HepG2 (cell line): ENCODE measurements at regions not wholly inside any gene's neighbourhood (a gene's known extent, or its start where the extent isn't known, plus 50 kb on each side); places are given as distances from the start of the nearest gene placed in this dataset.
A peak's percentile ranks its signal among the peaks of the same experiment; 100 is the strongest.

Experiments used
- ATAC-seq: fragments of 200-7000 bp; cut with Tn5 transposase; 3 replicates; pipeline ENCODE4 v1.9.1; 2020; ENCODE audit warnings: mild to moderate bottlenecking, moderate library complexity
- BruUV-seq: library from RNA; stranded (reverse); fragments of 400-500 nt; replicated peaks from 2 replicates; lab custom pipeline; 2021; lab: Mats Ljungman, UMichigan
- CTCF ChIA-PET: fragments of 300-600 bp; formaldehyde crosslinking; extraction: SDS; loops from one replicate; lab custom pipeline; 2021; ENCODE audit warnings: low total read pairs, inconsistent platforms, low intra/inter-chr PET ratio; lab: Yijun Ruan, JAX
- POLR2A ChIA-PET: fragments of 350-600 bp; sonication (Branson Sonifier 250); formaldehyde crosslinking; loops from one replicate; lab custom pipeline; 2020; ENCODE audit warnings: antibody characterized with exemption, inconsistent platforms; lab: Yijun Ruan, JAX
- DNase-seq: peaks from one replicate; pipeline ENCODE4 v3.0.0-alpha.2; 2015; ENCODE audit warnings: low spot score
- FAIRE-seq: peaks from 3 replicates; lab custom pipeline; 2011; peaks lifted over from hg19 to GRCh38; lab: Jason Lieb, UNC
- H2AFZ ChIP-seq: one replicate; pipeline ENCODE4 v1.6.1; 2011; ENCODE audit warnings: low read length, inconsistent platforms
- H3K27ac ChIP-seq: fragments of 300-600 bp; 3 replicates; pipeline ENCODE4 v1.8.0; 2011; ENCODE audit warnings: mixed run types, mild to moderate bottlenecking, mixed read lengths, low read length, inconsistent platforms; ENCODE audit not compliant: insufficient read depth; ENCODE audit errors: extremely low read length
- H3K27me3 ChIP-seq, 2 experiments: fragments of 200-600 bp in 1 of 2; 2 replicates in 1 of 2; 3 replicates in 1 of 2; pipeline versions ENCODE4 v1.6.0 to v1.8.0; 2011; ENCODE audit warnings: low read length in 2 of 2, mild to moderate bottlenecking in 2 of 2, moderate library complexity in 2 of 2, inconsistent platforms in 1 of 2; ENCODE audit not compliant: insufficient read depth in 2 of 2, control insufficient read depth in 1 of 2
- H3K36me3 ChIP-seq, 2 experiments: fragments of 200-600 bp in 1 of 2; replicated peaks in 1 of 2; 2 replicates in 1 of 2; 3 replicates in 1 of 2; pipeline versions ENCODE4 v1.5.1 to v1.8.0; 2011; ENCODE audit warnings: low read length in 2 of 2, inconsistent platforms in 1 of 2; ENCODE audit not compliant: insufficient read depth in 2 of 2, control insufficient read depth in 1 of 2
- H3K4me1 ChIP-seq: 2 replicates; pipeline ENCODE4 v1.5.1; 2012; ENCODE audit warnings: low read length, inconsistent platforms; ENCODE audit not compliant: insufficient read depth
- H3K4me2 ChIP-seq: 2 replicates; pipeline ENCODE4 v1.6.0; 2011; ENCODE audit warnings: low read depth, low read length, inconsistent platforms
- H3K4me3 ChIP-seq, 3 experiments: fragments of 200-600 bp in 1 of 3; sonication (generic), shearing (Covaris generic) in 1 of 3; replicated peaks in 1 of 3; 2 replicates each; pipeline ENCODE4 v1.5.1; 2011 to 2016; ENCODE audit warnings: low read length in 3 of 3, inconsistent platforms in 2 of 3, low read depth in 2 of 3, mild to moderate bottlenecking in 2 of 3, control low read depth in 1 of 3, mixed read lengths in 1 of 3; ENCODE audit not compliant: insufficient read depth in 1 of 3
- H3K79me2 ChIP-seq: one replicate; pipeline ENCODE4 v1.6.1; 2011; ENCODE audit warnings: low read length, inconsistent platforms; ENCODE audit not compliant: insufficient read depth
- H3K9ac ChIP-seq: 2 replicates; pipeline ENCODE4 v1.6.0; 2011; ENCODE audit warnings: mild to moderate bottlenecking, low read depth, low read length, inconsistent platforms; ENCODE audit not compliant: insufficient read depth
- H3K9me3 ChIP-seq: 2 replicates; pipeline ENCODE4 v1.5.1; 2012; ENCODE audit warnings: mild to moderate bottlenecking, low read length
- H4K20me1 ChIP-seq: 2 replicates; pipeline ENCODE4 v1.6.0; 2011; ENCODE audit warnings: inconsistent platforms, mild to moderate bottlenecking, low read length, moderate library complexity; ENCODE audit not compliant: insufficient read depth
- GABPA ChIP-seq, 2 experiments: IDR thresholded peaks; 2 replicates each; pipeline ENCODE4 v1.6.1; 2011 to 2016; ENCODE audit warnings: low read depth in 2 of 2, low read length in 1 of 2, missing biosample characterization in 1 of 2, missing genetic modification characterization in 1 of 2
- GABPB1 ChIP-seq: IDR thresholded peaks from 2 replicates; pipeline ENCODE4 v1.6.1; 2016; ENCODE audit warnings: mild to moderate bottlenecking, missing genetic modification reagents, moderate library complexity, missing compliant biosample characterization
- MED1 ChIP-seq: sonication (generic); formaldehyde crosslinking; IDR thresholded peaks from 2 replicates; pipeline ENCODE4 v1.4.0; 2020; ENCODE audit warnings: missing genetic modification reagents
- MEIS2 ChIP-seq: sonication (generic); formaldehyde crosslinking; IDR thresholded peaks from 2 replicates; pipeline ENCODE4 v1.9.0; 2021; ENCODE audit warnings: mild to moderate bottlenecking, missing genetic modification reagents
- MTF2 ChIP-seq: sonication (generic); formaldehyde crosslinking; IDR thresholded peaks from 2 replicates; pipeline ENCODE4 v1.5.0; 2020; ENCODE audit warnings: missing genetic modification reagents, borderline replicate concordance
- MXI1 ChIP-seq: IDR thresholded peaks from 3 replicates; pipeline ENCODE4 v1.6.1; 2012; ENCODE audit warnings: low read depth, low read length, inconsistent platforms, borderline replicate concordance
- NCOA2 ChIP-seq: sonication (generic); formaldehyde crosslinking; IDR thresholded peaks from 2 replicates; pipeline ENCODE4 v1.8.0; 2022; ENCODE audit warnings: inconsistent platforms
- NR2C2 ChIP-seq: sonication (generic); formaldehyde crosslinking; IDR thresholded peaks from 2 replicates; pipeline ENCODE4 v1.4.0; 2020; ENCODE audit warnings: missing genetic modification reagents, mild to moderate bottlenecking, moderate library complexity, borderline replicate concordance
- RARA ChIP-seq: IDR thresholded peaks from 2 replicates; pipeline ENCODE4 v1.6.1; 2016; ENCODE audit warnings: missing genetic modification reagents, missing compliant biosample characterization
- SAP130 ChIP-seq: IDR thresholded peaks from 2 replicates; pipeline ENCODE4 v1.6.1; 2016; ENCODE audit warnings: low read depth
- SETDB1 ChIP-seq: sonication (generic); formaldehyde crosslinking; IDR thresholded peaks from 2 replicates; pipeline ENCODE4 v1.5.1; 2020; ENCODE audit warnings: missing genetic modification reagents, mild to moderate bottlenecking, borderline replicate concordance
- SMARCE1 ChIP-seq: fragments of 450-650 bp; IDR thresholded peaks from 2 replicates; pipeline ENCODE4 v1.6.1; 2017; ENCODE audit warnings: borderline replicate concordance
- SP5 ChIP-seq: IDR thresholded peaks from 2 replicates; pipeline ENCODE4 v1.6.1; 2016; ENCODE audit warnings: low read depth, borderline replicate concordance
- ZFX ChIP-seq: sonication (generic); formaldehyde crosslinking; IDR thresholded peaks from 2 replicates; pipeline ENCODE4 v1.4.0; 2020; ENCODE audit warnings: mild to moderate bottlenecking, low read depth, missing genetic modification reagents, moderate library complexity
- ZNF292 ChIP-seq: sonication (generic); formaldehyde crosslinking; IDR thresholded peaks from 2 replicates; pipeline ENCODE4 v1.8.1; 2022; ENCODE audit warnings: mild to moderate bottlenecking, low read depth, missing genetic modification reagents, borderline replicate concordance
- WGBS: methylation state at CpG from one replicate; pipeline ENCODE4 v1.1.6; 2017; ENCODE audit warnings: low lambda C conversion rate; 5-methylcytosine and 5-hydroxymethylcytosine counted together
- in situ Hi-C: cut with HindIII; loops from 2 replicates; pipeline ENCODE4 v1.10.0; 2017; ENCODE audit warnings: low pct_unique_long_range_greater_than_20kb; ENCODE audit not compliant: extremely low pct_ligation_motif_present
- intact Hi-C: fragments of 100-400 bp; cut with micrococcal nuclease; formaldehyde crosslinking; loops from one replicate; pipeline ENCODE4 v1.10.0; 2022; ENCODE audit not compliant: unreplicated experiment
- TF ChIP-seq, protein P1 (sequence below): sonication (generic); formaldehyde crosslinking; IDR thresholded peaks from 2 replicates; pipeline ENCODE4 v1.5.1; 2020; ENCODE audit warnings: missing genetic modification reagents, mild to moderate bottlenecking, borderline replicate concordance
- TF ChIP-seq, protein P2 (sequence below): sonication (generic); formaldehyde crosslinking; IDR thresholded peaks from 2 replicates; pipeline ENCODE4 v1.5.1; 2020; ENCODE audit warnings: mild to moderate bottlenecking, missing genetic modification reagents, moderate library complexity
- TF ChIP-seq, protein P3 (sequence below): sonication (generic); formaldehyde crosslinking; IDR thresholded peaks from 2 replicates; pipeline ENCODE4 v1.5.1; 2020; ENCODE audit warnings: mild to moderate bottlenecking, moderate library complexity, missing genetic modification reagents

GRCh38 chr12:92553389-92553788 lies 149.4 kb upstream of the PLEKHG7 start:
- no peaks in the 10 kb centered on the region; a peak in 1 of 5 replicates for H3K27me3 ChIP-seq
- 15% methylated on average over 5 of the region's 6 CpGs for WGBS
- H3K4me3 ChIP-seq, result no peak overlapping the region
- intact Hi-C loops, result no loop called here
- no peaks in the 10 kb centered on the region for H4K20me1 ChIP-seq
- in situ Hi-C loops, result no loop called here
- FAIRE-seq (no peak), ATAC-seq (peak; percentile 81), DNase-seq (no peak)
- peak overlapping the region; percentile 63 for H2AFZ ChIP-seq
- no peaks in the 10 kb centered on the region for H3K79me2 ChIP-seq
- ChIA-PET CTCF (no interaction called here), POLR2A (no interaction called here)
- no peaks in the 10 kb centered on the region for H3K36me3 ChIP-seq
- peak overlapping the region; percentile 47; the same call in 1 of the 2 replicates for H3K4me2 ChIP-seq
- BruUV-seq, result no TSS peak
- no peaks in the 10 kb centered on the region for H3K9me3 ChIP-seq
- no peak overlapping the region for H3K9ac ChIP-seq
- no peak overlapping the region for H3K27ac ChIP-seq
- H3K4me1 ChIP-seq, result peaks cover 11% of the 10 kb centered on the region
- TF ChIP-seq, protein P1, sequence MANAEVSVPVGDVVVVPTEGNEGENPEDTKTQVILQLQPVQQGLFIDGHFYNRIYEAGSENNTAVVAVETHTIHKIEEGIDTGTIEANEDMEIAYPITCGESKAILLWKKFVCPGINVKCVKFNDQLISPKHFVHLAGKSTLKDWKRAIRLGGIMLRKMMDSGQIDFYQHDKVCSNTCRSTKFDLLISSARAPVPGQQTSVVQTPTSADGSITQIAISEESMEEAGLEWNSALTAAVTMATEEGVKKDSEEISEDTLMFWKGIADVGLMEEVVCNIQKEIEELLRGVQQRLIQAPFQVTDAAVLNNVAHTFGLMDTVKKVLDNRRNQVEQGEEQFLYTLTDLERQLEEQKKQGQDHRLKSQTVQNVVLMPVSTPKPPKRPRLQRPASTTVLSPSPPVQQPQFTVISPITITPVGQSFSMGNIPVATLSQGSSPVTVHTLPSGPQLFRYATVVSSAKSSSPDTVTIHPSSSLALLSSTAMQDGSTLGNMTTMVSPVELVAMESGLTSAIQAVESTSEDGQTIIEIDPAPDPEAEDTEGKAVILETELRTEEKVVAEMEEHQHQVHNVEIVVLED (CRISPR knock-in tag), result peak; percentile 36; the same call in 1 of the 2 replicates
- TF ChIP-seq ZNF292 (peak; percentile 70; the same call in 1 of the 2 replicates), MTF2 (no peak), SMARCE1 (no peak), MEIS2 (peak; percentile 40; the same call in 1 of the 2 replicates), RARA (CRISPR knock-in tag) (peak; percentile 52), MED1 (CRISPR knock-in tag) (0 out of 2 replicates have a peak, but pooled peaks have one; percentile 38), SETDB1 (0 out of 2 replicates have a peak, but pooled peaks have one; percentile 57), NCOA2 (no peak), ZFX (CRISPR knock-in tag) (0 out of 2 replicates have a peak, but pooled peaks have one; percentile 22), GABPB1 (CRISPR knock-in tag) (peak; percentile 55; the same call in 1 of the 2 replicates), SP5 (no peak), NR2C2 (CRISPR knock-in tag) (0 out of 2 replicates have a peak, but pooled peaks have one; percentile 16), SAP130 (CRISPR knock-in tag) (0 out of 2 replicates have a peak, but pooled peaks have one; percentile 13), GABPA (IDR thresholded peaks at IDR 0.05; ENCODE audit: low read depth, low read length) (peak; percentile 57), GABPA (CRISPR knock-in tag; IDR thresholded peaks at IDR 0.05; ENCODE audit: low read depth) (peak; percentile 84), MXI1 (no peak)
- TF ChIP-seq, protein P2, sequence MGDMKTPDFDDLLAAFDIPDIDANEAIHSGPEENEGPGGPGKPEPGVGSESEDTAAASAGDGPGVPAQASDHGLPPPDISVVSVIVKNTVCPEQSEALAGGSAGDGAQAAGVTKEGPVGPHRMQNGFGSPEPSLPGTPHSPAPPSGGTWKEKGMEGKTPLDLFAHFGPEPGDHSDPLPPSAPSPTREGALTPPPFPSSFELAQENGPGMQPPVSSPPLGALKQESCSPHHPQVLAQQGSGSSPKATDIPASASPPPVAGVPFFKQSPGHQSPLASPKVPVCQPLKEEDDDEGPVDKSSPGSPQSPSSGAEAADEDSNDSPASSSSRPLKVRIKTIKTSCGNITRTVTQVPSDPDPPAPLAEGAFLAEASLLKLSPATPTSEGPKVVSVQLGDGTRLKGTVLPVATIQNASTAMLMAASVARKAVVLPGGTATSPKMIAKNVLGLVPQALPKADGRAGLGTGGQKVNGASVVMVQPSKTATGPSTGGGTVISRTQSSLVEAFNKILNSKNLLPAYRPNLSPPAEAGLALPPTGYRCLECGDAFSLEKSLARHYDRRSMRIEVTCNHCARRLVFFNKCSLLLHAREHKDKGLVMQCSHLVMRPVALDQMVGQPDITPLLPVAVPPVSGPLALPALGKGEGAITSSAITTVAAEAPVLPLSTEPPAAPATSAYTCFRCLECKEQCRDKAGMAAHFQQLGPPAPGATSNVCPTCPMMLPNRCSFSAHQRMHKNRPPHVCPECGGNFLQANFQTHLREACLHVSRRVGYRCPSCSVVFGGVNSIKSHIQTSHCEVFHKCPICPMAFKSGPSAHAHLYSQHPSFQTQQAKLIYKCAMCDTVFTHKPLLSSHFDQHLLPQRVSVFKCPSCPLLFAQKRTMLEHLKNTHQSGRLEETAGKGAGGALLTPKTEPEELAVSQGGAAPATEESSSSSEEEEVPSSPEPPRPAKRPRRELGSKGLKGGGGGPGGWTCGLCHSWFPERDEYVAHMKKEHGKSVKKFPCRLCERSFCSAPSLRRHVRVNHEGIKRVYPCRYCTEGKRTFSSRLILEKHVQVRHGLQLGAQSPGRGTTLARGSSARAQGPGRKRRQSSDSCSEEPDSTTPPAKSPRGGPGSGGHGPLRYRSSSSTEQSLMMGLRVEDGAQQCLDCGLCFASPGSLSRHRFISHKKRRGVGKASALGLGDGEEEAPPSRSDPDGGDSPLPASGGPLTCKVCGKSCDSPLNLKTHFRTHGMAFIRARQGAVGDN (CRISPR knock-in tag), result peak; percentile 29; the same call in 1 of the 2 replicates
- TF ChIP-seq, protein P3, sequence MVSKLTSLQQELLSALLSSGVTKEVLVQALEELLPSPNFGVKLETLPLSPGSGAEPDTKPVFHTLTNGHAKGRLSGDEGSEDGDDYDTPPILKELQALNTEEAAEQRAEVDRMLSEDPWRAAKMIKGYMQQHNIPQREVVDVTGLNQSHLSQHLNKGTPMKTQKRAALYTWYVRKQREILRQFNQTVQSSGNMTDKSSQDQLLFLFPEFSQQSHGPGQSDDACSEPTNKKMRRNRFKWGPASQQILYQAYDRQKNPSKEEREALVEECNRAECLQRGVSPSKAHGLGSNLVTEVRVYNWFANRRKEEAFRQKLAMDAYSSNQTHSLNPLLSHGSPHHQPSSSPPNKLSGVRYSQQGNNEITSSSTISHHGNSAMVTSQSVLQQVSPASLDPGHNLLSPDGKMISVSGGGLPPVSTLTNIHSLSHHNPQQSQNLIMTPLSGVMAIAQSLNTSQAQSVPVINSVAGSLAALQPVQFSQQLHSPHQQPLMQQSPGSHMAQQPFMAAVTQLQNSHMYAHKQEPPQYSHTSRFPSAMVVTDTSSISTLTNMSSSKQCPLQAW, result 0 out of 2 replicates have a peak, but pooled peaks have one; percentile 34
